Heart right ventricle (tissue), 16 donors: ENCODE measurements at regions not wholly inside any gene's neighbourhood (a gene's known extent, or its start where the extent isn't known, plus 50 kb on each side); places are given as distances from the start of the nearest gene placed in this dataset.

Experiments used
- ATAC-seq, 8 donors: fragments of 200-7000 bp; cut with Tn5 transposase; one replicate each; pipeline ENCODE4 v1.9.1; 2020; ENCODE audit warnings: mild to moderate bottlenecking in 8 of 8, moderate library complexity in 8 of 8, moderate number of reproducible peaks in 1 of 8
- DNase-seq, 2 donors: peaks; one replicate each; pipeline ENCODE4 v3.0.0-alpha.2; 2020
- H3K27ac ChIP-seq, 10 donors: fragments of 200-600 bp; sonication (generic) in 2 of 10; one replicate each; pipeline versions ENCODE4 v1.5.0 to v1.8.0; 2020 to 2022; ENCODE audit warnings: mild to moderate bottlenecking in 3 of 10
- H3K27me3 ChIP-seq, 7 donors: fragments of 200-600 bp; one replicate each; pipeline ENCODE4 v1.8.0; 2021 to 2022; ENCODE audit warnings: mild to moderate bottlenecking in 2 of 7
- H3K36me3 ChIP-seq, 9 donors: fragments of 200-600 bp; sonication (generic) in 1 of 9; one replicate each; pipeline versions ENCODE4 v1.5.0 to v1.8.0; 2020 to 2022; ENCODE audit warnings: mild to moderate bottlenecking in 2 of 9
- H3K4me1 ChIP-seq, 9 donors: fragments of 200-600 bp; sonication (generic) in 1 of 9; one replicate each; pipeline versions ENCODE4 v1.5.0 to v1.8.0; 2020 to 2022; ENCODE audit warnings: mild to moderate bottlenecking in 4 of 9
- H3K4me3 ChIP-seq, 10 donors: fragments of 200-600 bp; sonication (generic) in 2 of 10; one replicate each; pipeline versions ENCODE4 v1.5.0 to v1.8.0; 2020 to 2022; ENCODE audit warnings: mild to moderate bottlenecking in 7 of 10, moderate library complexity in 2 of 10
- H3K9me3 ChIP-seq, 11 donors: fragments of 200-600 bp in 10 of 11; sonication (generic) in 2 of 11; one replicate each; pipeline versions ENCODE4 v1.5.0 to v1.8.0; 2013 to 2022; ENCODE audit warnings: mild to moderate bottlenecking in 2 of 11, control low read depth in 1 of 11, moderate library complexity in 1 of 11
- CTCF ChIP-seq, 9 donors: fragments of 200-600 bp; sonication (generic) in 2 of 9; IDR thresholded peaks; one replicate each; pipeline versions ENCODE4 v1.5.0 to v1.8.0; 2021 to 2022; ENCODE audit warnings: antibody characterized with exemption in 9 of 9, mild to moderate bottlenecking in 5 of 9, moderate library complexity in 1 of 9
- WGBS, 2 donors: extraction: QIAGEN DNeasy Blood & Tissue Kit; methylation state at CpG; one replicate each; pipeline ENCODE4 v1.1.7; 2013; ENCODE audit warnings: inconsistent platforms in 1 of 2; 5-methylcytosine and 5-hydroxymethylcytosine counted together
- intact Hi-C, 10 donors: fragments of 100-400 bp; cut with DNase I; formaldehyde crosslinking; loops; one replicate each; pipeline versions ENCODE4 v1.11.1 to v1.14.2; 2022
- donor health status: Arrhythmogenic right ventricular cardiomyopathy.
- donor health status: ischemic (EF 13 %, LVEDD 7.1; RV severe dilation, severe dysfunction).
- donor health status: healthy with polysubstance abuse.
- donor health status: DM: no; HTN: yes; CAD: no.
- donor health status: DM: no; HTN: no; CAD: no.
- donor health status: ischemic (EF 25% LVEDD 6.9; RV normal size, moderate dysfunction).
- donor health status: ischemic (EF 25% LVEDD 5.7; RV mildly dilated, moderate dysfunction).
- donor health status: healthy.
- donor health status: DM: yes; HTN: yes; CAD: no.
- donor health status: Ischemic cardiomyopathy.
- donor health status: ischemic (EF 35%, LVEDD 5.7; RV mildly dilated, moderate dysfunction).
- donor health status: nonischemic (EF 11% LVEDD 7.7; RV severe dilation, severe dysfunction).
- donor health status: DM: yes; HTN: yes; CAD: no.
- donor health status: PGD.
- donor health status: ischemic (EF 29% LVEDD 5.4; RV normal size, mild dysfunction).
- donor health status: nonischemic (EF 23%, LVEDD 6.1; RV moderate dilation, normal function).

GRCh38 chr1:90186506-90187322, 191.8 kb downstream of the ZNF326 start:
- no peaks in the 10 kb centered on the region for H3K4me1 ChIP-seq
- DNase-seq (no peak), ATAC-seq (no peak)
- no peaks in the 10 kb centered on the region for H3K27me3 ChIP-seq
- no peak overlapping the region for H3K27ac ChIP-seq
- H3K36me3 ChIP-seq: no peaks in the 10 kb centered on the region
- H3K4me3 ChIP-seq: no peak overlapping the region
- intact Hi-C loops: no loop called here
- no peak for TF ChIP-seq CTCF (IDR thresholded peaks at IDR 0.05)
- WGBS, 2 donors: 68 to 69% methylated on average over 7 of the region's 7 CpGs
- H3K9me3 ChIP-seq: peaks cover 0 to 2% (median 0%) of the 10 kb centered on the region in 11 donors

GRCh38 chr1:90176530-90176929, 181.6 kb downstream of the ZNF326 start:
- H3K4me1 ChIP-seq: peaks cover 0 to 11% (median 0%) of the 10 kb centered on the region in 9 donors
- no peaks in the 10 kb centered on the region for H3K36me3 ChIP-seq
- 64 to 65% methylated on average over 2 of the region's 2 CpGs for WGBS, 2 donors
- intact Hi-C loops: no loop called here
- no peaks in the 10 kb centered on the region for H3K27me3 ChIP-seq
- no peak for TF ChIP-seq CTCF (IDR thresholded peaks at IDR 0.05)
- H3K27ac ChIP-seq: no peak overlapping the region
- ATAC-seq (no peak), DNase-seq (no peak)
- H3K9me3 ChIP-seq: peaks cover 0 to 3% (median 0%) of the 10 kb centered on the region in 11 donors
- H3K4me3 ChIP-seq: no peak overlapping the region

GRCh38 chr1:90175490-90176167, 180.7 kb downstream of the ZNF326 start:
- no peak for TF ChIP-seq CTCF (IDR thresholded peaks at IDR 0.05)
- Histone ChIP-seq H3K27ac (no peak overlapping the region), H3K27me3 (no peaks in the 10 kb centered on the region), H3K4me1 (peaks cover 0 to 11% (median 0%) of the 10 kb centered on the region in 9 donors), H3K36me3 (no peaks in the 10 kb centered on the region), H3K9me3 (peaks cover 0 to 3% (median 0%) of the 10 kb centered on the region in 11 donors), H3K4me3 (no peak overlapping the region)
- WGBS, 2 donors: 56 to 60% methylated on average over 3 of the region's 3 CpGs
- ATAC-seq (no peak), DNase-seq (no peak)
- intact Hi-C loops: no loop called here

GRCh38 chr1:90174246-90174645, 179.3 kb downstream of the ZNF326 start:
- no peak for ATAC-seq
- H3K4me1 ChIP-seq: peaks cover 0 to 11% (median 0%) of the 10 kb centered on the region in 9 donors
- peaks cover 0 to 3% (median 0%) of the 10 kb centered on the region in 11 donors for H3K9me3 ChIP-seq
- H3K36me3 ChIP-seq: no peaks in the 10 kb centered on the region
- intact Hi-C loops: no loop called here
- no peak overlapping the region for H3K4me3 ChIP-seq
- no peak for DNase-seq
- no peaks in the 10 kb centered on the region for H3K27me3 ChIP-seq
- no peak for TF ChIP-seq CTCF (IDR thresholded peaks at IDR 0.05)
- WGBS, 2 donors: 81 to 85% methylated on average over 1 of the region's 1 CpG
- no peak overlapping the region for H3K27ac ChIP-seq
